GM18517 (cell line): ENCODE measurements at regions not wholly inside any gene's neighbourhood (a gene's known extent, or its start where the extent isn't known, plus 50 kb on each side); places are given as distances from the start of the nearest gene placed in this dataset.

Experiments
- ATAC-seq: cut with Tn5 transposase; IDR thresholded peaks from one replicate; pipeline ENCODE4 v1.9.1; 2021; ENCODE audit warnings: mild to moderate bottlenecking, moderate library complexity; ENCODE audit not compliant: unreplicated experiment

GRCh38 chr9:21657966-21658667 is 144.3 kb upstream of the MTAP start:
- no peak for ATAC-seq

- no peak for ATAC-seq
Observed at GRCh38 chr9:21660976-21661375, 141.5 kb upstream of the MTAP start.

- ATAC-seq, result no peak
Observed at GRCh38 chr9:21661626-21662025, 140.8 kb upstream of the MTAP start.

- ATAC-seq, result no peak
Observed at GRCh38 chr9:21668516-21668915, 133.9 kb upstream of the MTAP start.

- ATAC-seq, result no peak
Observed at GRCh38 chr9:21669701-21670100, 132.7 kb upstream of the MTAP start.

GRCh38 chr9:21670374-21670773 is 132.1 kb upstream of the MTAP start:
- no peak for ATAC-seq

GRCh38 chr9:21672140-21672539 is 130.3 kb upstream of the MTAP start:
- ATAC-seq, result no peak

- ATAC-seq, result no peak
Observed at GRCh38 chr9:21672761-21673160, 129.7 kb upstream of the MTAP start.

- ATAC-seq, result no peak
Observed at GRCh38 chr9:21674894-21675293, 127.5 kb upstream of the MTAP start.

- ATAC-seq, result no peak
Observed at GRCh38 chr9:21677387-21677786, 125.0 kb upstream of the MTAP start.

- no peak for ATAC-seq
Observed at GRCh38 chr9:21677834-21678233, 124.6 kb upstream of the MTAP start.

GRCh38 chr9:21679432-21679831 is 123.0 kb upstream of the MTAP start:
- ATAC-seq, result no peak

GRCh38 chr9:21680590-21680989 is 121.8 kb upstream of the MTAP start:
- ATAC-seq, result no peak

GRCh38 chr9:21681641-21682040 is 120.8 kb upstream of the MTAP start:
- ATAC-seq, result no peak

- no peak for ATAC-seq
Observed at GRCh38 chr9:21682381-21682780, 120.1 kb upstream of the MTAP start.

GRCh38 chr9:21682981-21683380 is 119.5 kb upstream of the MTAP start:
- ATAC-seq, result no peak

GRCh38 chr9:21683484-21684175 is 118.8 kb upstream of the MTAP start:
- no peak for ATAC-seq

GRCh38 chr9:21684231-21684630 is 118.2 kb upstream of the MTAP start:
- no peak for ATAC-seq

GRCh38 chr9:21684831-21685362 is 117.5 kb upstream of the MTAP start:
- ATAC-seq, result no peak

- no peak for ATAC-seq
Observed at GRCh38 chr9:21685502-21685901, 116.9 kb upstream of the MTAP start.

- no peak for ATAC-seq
Observed at GRCh38 chr9:21686738-21687137, 115.7 kb upstream of the MTAP start.

GRCh38 chr9:21687351-21687750 is 115.1 kb upstream of the MTAP start:
- no peak for ATAC-seq
